HepG2 (cell line): ENCODE measurements at regions not wholly inside any gene's neighbourhood (a gene's known extent, or its start where the extent isn't known, plus 50 kb on each side); places are given as distances from the start of the nearest gene placed in this dataset.
A peak's percentile ranks its signal among the peaks of the same experiment; 100 is the strongest.

Experiments
- ATAC-seq: fragments of 200-7000 bp; cut with Tn5 transposase; 3 replicates; pipeline ENCODE4 v1.9.1; 2020; ENCODE audit warnings: mild to moderate bottlenecking, moderate library complexity
- BruUV-seq: library from RNA; stranded (reverse); fragments of 400-500 nt; replicated peaks from 2 replicates; lab custom pipeline; 2021; lab: Mats Ljungman, UMichigan
- CTCF ChIA-PET: fragments of 300-600 bp; formaldehyde crosslinking; extraction: SDS; loops from one replicate; lab custom pipeline; 2021; ENCODE audit warnings: low total read pairs, inconsistent platforms, low intra/inter-chr PET ratio; lab: Yijun Ruan, JAX
- POLR2A ChIA-PET: fragments of 350-600 bp; sonication (Branson Sonifier 250); formaldehyde crosslinking; loops from one replicate; lab custom pipeline; 2020; ENCODE audit warnings: antibody characterized with exemption, inconsistent platforms; lab: Yijun Ruan, JAX
- DNase-seq: peaks from one replicate; pipeline ENCODE4 v3.0.0-alpha.2; 2015; ENCODE audit warnings: low spot score
- FAIRE-seq: peaks from 3 replicates; lab custom pipeline; 2011; peaks lifted over from hg19 to GRCh38; lab: Jason Lieb, UNC
- H2AFZ ChIP-seq: one replicate; pipeline ENCODE4 v1.6.1; 2011; ENCODE audit warnings: low read length, inconsistent platforms
- H3K27ac ChIP-seq: fragments of 300-600 bp; 3 replicates; pipeline ENCODE4 v1.8.0; 2011; ENCODE audit warnings: mixed run types, mild to moderate bottlenecking, mixed read lengths, low read length, inconsistent platforms; ENCODE audit not compliant: insufficient read depth; ENCODE audit errors: extremely low read length
- H3K27me3 ChIP-seq, 2 experiments: fragments of 200-600 bp in 1 of 2; 2 replicates in 1 of 2; 3 replicates in 1 of 2; pipeline versions ENCODE4 v1.6.0 to v1.8.0; 2011; ENCODE audit warnings: low read length in 2 of 2, mild to moderate bottlenecking in 2 of 2, moderate library complexity in 2 of 2, inconsistent platforms in 1 of 2; ENCODE audit not compliant: insufficient read depth in 2 of 2, control insufficient read depth in 1 of 2
- H3K36me3 ChIP-seq, 2 experiments: fragments of 200-600 bp in 1 of 2; replicated peaks in 1 of 2; 2 replicates in 1 of 2; 3 replicates in 1 of 2; pipeline versions ENCODE4 v1.5.1 to v1.8.0; 2011; ENCODE audit warnings: low read length in 2 of 2, inconsistent platforms in 1 of 2; ENCODE audit not compliant: insufficient read depth in 2 of 2, control insufficient read depth in 1 of 2
- H3K4me1 ChIP-seq: 2 replicates; pipeline ENCODE4 v1.5.1; 2012; ENCODE audit warnings: low read length, inconsistent platforms; ENCODE audit not compliant: insufficient read depth
- H3K4me2 ChIP-seq: 2 replicates; pipeline ENCODE4 v1.6.0; 2011; ENCODE audit warnings: low read depth, low read length, inconsistent platforms
- H3K4me3 ChIP-seq, 3 experiments: fragments of 200-600 bp in 1 of 3; sonication (generic), shearing (Covaris generic) in 1 of 3; replicated peaks in 1 of 3; 2 replicates each; pipeline ENCODE4 v1.5.1; 2011 to 2016; ENCODE audit warnings: low read length in 3 of 3, inconsistent platforms in 2 of 3, low read depth in 2 of 3, mild to moderate bottlenecking in 2 of 3, control low read depth in 1 of 3, mixed read lengths in 1 of 3; ENCODE audit not compliant: insufficient read depth in 1 of 3
- H3K79me2 ChIP-seq: one replicate; pipeline ENCODE4 v1.6.1; 2011; ENCODE audit warnings: low read length, inconsistent platforms; ENCODE audit not compliant: insufficient read depth
- H3K9ac ChIP-seq: 2 replicates; pipeline ENCODE4 v1.6.0; 2011; ENCODE audit warnings: mild to moderate bottlenecking, low read depth, low read length, inconsistent platforms; ENCODE audit not compliant: insufficient read depth
- H3K9me3 ChIP-seq: 2 replicates; pipeline ENCODE4 v1.5.1; 2012; ENCODE audit warnings: mild to moderate bottlenecking, low read length
- H4K20me1 ChIP-seq: 2 replicates; pipeline ENCODE4 v1.6.0; 2011; ENCODE audit warnings: inconsistent platforms, mild to moderate bottlenecking, low read length, moderate library complexity; ENCODE audit not compliant: insufficient read depth
- DR1 ChIP-seq: sonication (generic); formaldehyde crosslinking; IDR thresholded peaks from 2 replicates; pipeline ENCODE4 v1.8.0; 2021; ENCODE audit warnings: mild to moderate bottlenecking, missing genetic modification reagents, inconsistent platforms
- ELF4 ChIP-seq: sonication (generic); formaldehyde crosslinking; IDR thresholded peaks from 2 replicates; pipeline ENCODE4 v1.5.0; 2020; ENCODE audit warnings: missing genetic modification reagents, mild to moderate bottlenecking, moderate library complexity, borderline replicate concordance
- KLF6 ChIP-seq: IDR thresholded peaks from 2 replicates; pipeline ENCODE4 v1.8.0; 2016; ENCODE audit warnings: missing biosample characterization, missing genetic modification reagents
- PCBP2 ChIP-seq: fragments of 200-400 bp; formaldehyde crosslinking; optimal IDR thresholded peaks from 2 replicates; pipeline ENCODE3; 2018; ENCODE audit warnings: low read length, low read depth; ENCODE audit not compliant: poor library complexity, severe bottlenecking
- REST ChIP-seq, 2 experiments: IDR thresholded peaks; 2 replicates each; pipeline ENCODE4 v1.6.1; 2011 to 2012; ENCODE audit warnings: low read length in 2 of 2, borderline replicate concordance in 1 of 2, low read depth in 1 of 2, mild to moderate bottlenecking in 1 of 2, moderate library complexity in 1 of 2
- SP5 ChIP-seq: IDR thresholded peaks from 2 replicates; pipeline ENCODE4 v1.6.1; 2016; ENCODE audit warnings: low read depth, borderline replicate concordance
- ZBTB38 ChIP-seq: sonication (generic); formaldehyde crosslinking; IDR thresholded peaks from 2 replicates; pipeline ENCODE4 v1.5.1; 2020; ENCODE audit warnings: mild to moderate bottlenecking, missing genetic modification reagents
- ZNF274 ChIP-seq: sonication (generic); formaldehyde crosslinking; IDR thresholded peaks from 2 replicates; pipeline ENCODE4 v1.5.1; 2020; ENCODE audit warnings: mild to moderate bottlenecking, missing genetic modification reagents
- ZNF691 ChIP-seq: sonication (generic); formaldehyde crosslinking; IDR thresholded peaks from 2 replicates; pipeline ENCODE4 v1.4.0; 2020; ENCODE audit warnings: missing genetic modification reagents, low read depth, mild to moderate bottlenecking, borderline replicate concordance
- ZNF747 ChIP-seq: sonication (generic); formaldehyde crosslinking; IDR thresholded peaks from 2 replicates; pipeline ENCODE4 v1.8.1; 2023; ENCODE audit warnings: missing genetic modification reagents, mild to moderate bottlenecking, borderline replicate concordance
- WGBS: methylation state at CpG from one replicate; pipeline ENCODE4 v1.1.6; 2017; ENCODE audit warnings: low lambda C conversion rate; 5-methylcytosine and 5-hydroxymethylcytosine counted together
- in situ Hi-C: cut with HindIII; loops from 2 replicates; pipeline ENCODE4 v1.10.0; 2017; ENCODE audit warnings: low pct_unique_long_range_greater_than_20kb; ENCODE audit not compliant: extremely low pct_ligation_motif_present
- intact Hi-C: fragments of 100-400 bp; cut with micrococcal nuclease; formaldehyde crosslinking; loops from one replicate; pipeline ENCODE4 v1.10.0; 2022; ENCODE audit not compliant: unreplicated experiment
- TF ChIP-seq, protein P1 (sequence below): sonication (generic); formaldehyde crosslinking; IDR thresholded peaks from 2 replicates; pipeline ENCODE4 v1.4.0; 2020; ENCODE audit warnings: missing genetic modification reagents, borderline replicate concordance
- TF ChIP-seq, protein P2 (sequence below): sonication (generic); formaldehyde crosslinking; IDR thresholded peaks from 2 replicates; pipeline ENCODE4 v1.5.0; 2020; ENCODE audit warnings: mild to moderate bottlenecking, missing genetic modification reagents, moderate library complexity

- TF ChIP-seq, protein P1, sequence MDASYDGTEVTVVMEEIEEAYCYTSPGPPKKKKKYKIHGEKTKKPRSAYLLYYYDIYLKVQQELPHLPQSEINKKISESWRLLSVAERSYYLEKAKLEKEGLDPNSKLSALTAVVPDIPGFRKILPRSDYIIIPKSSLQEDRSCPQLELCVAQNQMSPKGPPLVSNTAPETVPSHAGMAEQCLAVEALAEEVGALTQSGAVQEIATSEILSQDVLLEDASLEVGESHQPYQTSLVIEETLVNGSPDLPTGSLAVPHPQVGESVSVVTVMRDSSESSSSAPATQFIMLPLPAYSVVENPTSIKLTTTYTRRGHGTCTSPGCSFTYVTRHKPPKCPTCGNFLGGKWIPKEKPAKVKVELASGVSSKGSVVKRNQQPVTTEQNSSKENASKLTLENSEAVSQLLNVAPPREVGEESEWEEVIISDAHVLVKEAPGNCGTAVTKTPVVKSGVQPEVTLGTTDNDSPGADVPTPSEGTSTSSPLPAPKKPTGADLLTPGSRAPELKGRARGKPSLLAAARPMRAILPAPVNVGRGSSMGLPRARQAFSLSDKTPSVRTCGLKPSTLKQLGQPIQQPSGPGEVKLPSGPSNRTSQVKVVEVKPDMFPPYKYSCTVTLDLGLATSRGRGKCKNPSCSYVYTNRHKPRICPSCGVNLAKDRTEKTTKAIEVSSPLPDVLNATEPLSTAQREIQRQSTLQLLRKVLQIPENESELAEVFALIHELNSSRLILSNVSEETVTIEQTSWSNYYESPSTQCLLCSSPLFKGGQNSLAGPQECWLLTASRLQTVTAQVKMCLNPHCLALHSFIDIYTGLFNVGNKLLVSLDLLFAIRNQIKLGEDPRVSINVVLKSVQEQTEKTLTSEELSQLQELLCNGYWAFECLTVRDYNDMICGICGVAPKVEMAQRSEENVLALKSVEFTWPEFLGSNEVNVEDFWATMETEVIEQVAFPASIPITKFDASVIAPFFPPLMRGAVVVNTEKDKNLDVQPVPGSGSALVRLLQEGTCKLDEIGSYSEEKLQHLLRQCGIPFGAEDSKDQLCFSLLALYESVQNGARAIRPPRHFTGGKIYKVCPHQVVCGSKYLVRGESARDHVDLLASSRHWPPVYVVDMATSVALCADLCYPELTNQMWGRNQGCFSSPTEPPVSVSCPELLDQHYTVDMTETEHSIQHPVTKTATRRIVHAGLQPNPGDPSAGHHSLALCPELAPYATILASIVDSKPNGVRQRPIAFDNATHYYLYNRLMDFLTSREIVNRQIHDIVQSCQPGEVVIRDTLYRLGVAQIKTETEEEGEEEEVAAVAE, result no peak
- TF ChIP-seq ZNF747 (CRISPR knock-in tag) (no peak), PCBP2 (no peak), DR1 (CRISPR knock-in tag) (no peak), ZNF691 (CRISPR knock-in tag) (no peak), ZBTB38 (CRISPR knock-in tag) (no peak), ZNF274 (CRISPR knock-in tag) (no peak)
These were observed 1098.2 kb downstream of the ZPLD1 start (continued) for GRCh38 chr3:103532986-103533385.

GRCh38 chr3:103554451-103554850, 1119.6 kb downstream of the ZPLD1 start:
- Histone ChIP-seq H2AFZ (no peak overlapping the region), H4K20me1 (no peaks in the 10 kb centered on the region), H3K79me2 (no peaks in the 10 kb centered on the region), H3K9ac (no peak overlapping the region), H3K27ac (no peak overlapping the region), H3K4me3 (no peak overlapping the region), H3K4me2 (0 out of 2 replicates have a peak overlapping the region, but pooled peaks have one; percentile 18), H3K27me3 (no peaks in the 10 kb centered on the region), H3K9me3 (no peaks in the 10 kb centered on the region), H3K4me1 (no peaks in the 10 kb centered on the region), H3K36me3 (no peaks in the 10 kb centered on the region)
- intact Hi-C loops (no loop called here), in situ Hi-C loops (no loop called here)
- no peak for ATAC-seq
- no peak for DNase-seq
- no TSS peak for BruUV-seq
- ChIA-PET CTCF (no interaction called here), POLR2A (no interaction called here)
- 6% methylated on average over 8 of the region's 8 CpGs for WGBS
- FAIRE-seq, result no peak
- TF ChIP-seq REST (IDR thresholded peaks at IDR 0.05; ENCODE audit: borderline replicate concordance in 1 of 2, low read depth in 1 of 2, low read length in 2 of 2), result no peak
- no peak for TF ChIP-seq ELF4 (CRISPR knock-in tag)
- TF ChIP-seq SP5 (CRISPR knock-in tag), result no peak
- no peak for TF ChIP-seq KLF6
- TF ChIP-seq, protein P2, sequence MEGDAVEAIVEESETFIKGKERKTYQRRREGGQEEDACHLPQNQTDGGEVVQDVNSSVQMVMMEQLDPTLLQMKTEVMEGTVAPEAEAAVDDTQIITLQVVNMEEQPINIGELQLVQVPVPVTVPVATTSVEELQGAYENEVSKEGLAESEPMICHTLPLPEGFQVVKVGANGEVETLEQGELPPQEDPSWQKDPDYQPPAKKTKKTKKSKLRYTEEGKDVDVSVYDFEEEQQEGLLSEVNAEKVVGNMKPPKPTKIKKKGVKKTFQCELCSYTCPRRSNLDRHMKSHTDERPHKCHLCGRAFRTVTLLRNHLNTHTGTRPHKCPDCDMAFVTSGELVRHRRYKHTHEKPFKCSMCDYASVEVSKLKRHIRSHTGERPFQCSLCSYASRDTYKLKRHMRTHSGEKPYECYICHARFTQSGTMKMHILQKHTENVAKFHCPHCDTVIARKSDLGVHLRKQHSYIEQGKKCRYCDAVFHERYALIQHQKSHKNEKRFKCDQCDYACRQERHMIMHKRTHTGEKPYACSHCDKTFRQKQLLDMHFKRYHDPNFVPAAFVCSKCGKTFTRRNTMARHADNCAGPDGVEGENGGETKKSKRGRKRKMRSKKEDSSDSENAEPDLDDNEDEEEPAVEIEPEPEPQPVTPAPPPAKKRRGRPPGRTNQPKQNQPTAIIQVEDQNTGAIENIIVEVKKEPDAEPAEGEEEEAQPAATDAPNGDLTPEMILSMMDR (CRISPR knock-in tag), result no peak
